ENCODE measurements at regions not wholly inside any gene's neighbourhood (a gene's known extent, or its start where the extent isn't known, plus 50 kb on each side); places are given as distances from the start of the nearest gene placed in this dataset.

DNA sequence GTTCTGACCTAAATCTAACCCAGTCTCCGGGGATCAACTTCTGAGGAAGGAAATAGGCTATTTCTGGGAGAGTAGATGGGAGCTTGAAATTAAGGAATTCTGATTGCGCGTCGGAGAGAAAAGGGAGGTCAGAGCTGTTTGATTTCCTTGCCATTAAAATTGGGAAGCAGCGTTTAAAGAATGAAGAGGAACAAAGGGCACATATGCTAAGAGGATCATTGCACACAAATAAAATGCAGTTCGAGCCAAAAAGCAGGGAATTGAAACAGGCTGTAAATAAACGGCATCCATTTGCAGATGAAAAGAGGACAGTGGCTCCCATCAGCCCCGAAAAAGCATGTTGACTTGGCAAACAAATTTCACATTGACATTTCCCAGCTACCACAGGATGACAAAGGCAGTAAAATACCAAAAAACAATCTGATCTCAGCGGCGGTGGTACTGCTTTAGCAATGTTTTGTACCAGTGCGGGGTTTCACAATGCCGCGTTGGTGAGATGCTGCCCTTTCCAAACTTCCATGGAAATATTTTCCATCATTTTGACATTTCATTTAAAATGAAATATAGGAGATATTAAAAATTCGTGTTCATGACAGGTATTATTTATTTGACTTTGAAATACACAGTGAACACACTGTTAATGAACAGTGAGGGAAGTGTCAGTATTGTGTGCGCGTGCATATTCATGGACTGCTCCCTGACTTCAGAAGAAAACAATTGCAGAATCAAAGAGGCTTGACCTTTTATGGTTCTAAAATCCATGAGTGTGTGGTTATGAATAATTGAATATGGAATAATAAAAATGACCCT lies 108.8 kb downstream of the SQOR start:
- H3K9me3 ChIP-seq (ENCODE audit: control insufficient read depth, low read length) = no peaks in the 10 kb centered on the region
- no peak overlapping the region for H3K27ac ChIP-seq (ENCODE audit: low read depth in 1 of 2, low read length in 2 of 2)
- no peaks in the 10 kb centered on the region for H3K27me3 ChIP-seq (ENCODE audit: control insufficient read depth in 1 of 2, insufficient read depth in 2 of 2, low read length in 1 of 2)
- intact Hi-C loops (cut with DNase I) = no loop called here
- DNase-seq = no peak
- no peak for ATAC-seq (ENCODE audit: low FRiP score)
- WGBS, 2 donors = 52 to 55% methylated on average over 16 of the region's 16 CpGs
- no peaks in the 10 kb centered on the region for H3K4me1 ChIP-seq (ENCODE audit: control insufficient read depth in 1 of 2, insufficient read depth in 2 of 2, low read length in 2 of 2)
- no peak overlapping the region for H3K4me3 ChIP-seq (ENCODE audit: low read length in 2 of 2)
- H3K36me3 ChIP-seq (ENCODE audit: control insufficient read depth in 1 of 2, insufficient read depth in 2 of 2, low read length in 1 of 2) = no peaks in the 10 kb centered on the region

GRCh38 chr15:45744236-45744589 lies 109.4 kb downstream of the SQOR start:
- no peak overlapping the region for H3K27ac ChIP-seq (ENCODE audit: low read depth in 1 of 2, low read length in 2 of 2)
- no peaks in the 10 kb centered on the region for H3K36me3 ChIP-seq (ENCODE audit: control insufficient read depth in 1 of 2, insufficient read depth in 2 of 2, low read length in 1 of 2)
- ATAC-seq (ENCODE audit: low FRiP score) = no peak
- H3K4me3 ChIP-seq (ENCODE audit: low read length in 2 of 2) = no peak overlapping the region
- H3K9me3 ChIP-seq (ENCODE audit: control insufficient read depth, low read length) = no peaks in the 10 kb centered on the region
- intact Hi-C loops (cut with DNase I) = no loop called here
- 83 to 85% methylated on average over 4 of the region's 4 CpGs for WGBS, 2 donors
- DNase-seq = no peak
- H3K27me3 ChIP-seq (ENCODE audit: control insufficient read depth in 1 of 2, insufficient read depth in 2 of 2, low read length in 1 of 2) = no peaks in the 10 kb centered on the region
- no peaks in the 10 kb centered on the region for H3K4me1 ChIP-seq (ENCODE audit: control insufficient read depth in 1 of 2, insufficient read depth in 2 of 2, low read length in 2 of 2)

DNA sequence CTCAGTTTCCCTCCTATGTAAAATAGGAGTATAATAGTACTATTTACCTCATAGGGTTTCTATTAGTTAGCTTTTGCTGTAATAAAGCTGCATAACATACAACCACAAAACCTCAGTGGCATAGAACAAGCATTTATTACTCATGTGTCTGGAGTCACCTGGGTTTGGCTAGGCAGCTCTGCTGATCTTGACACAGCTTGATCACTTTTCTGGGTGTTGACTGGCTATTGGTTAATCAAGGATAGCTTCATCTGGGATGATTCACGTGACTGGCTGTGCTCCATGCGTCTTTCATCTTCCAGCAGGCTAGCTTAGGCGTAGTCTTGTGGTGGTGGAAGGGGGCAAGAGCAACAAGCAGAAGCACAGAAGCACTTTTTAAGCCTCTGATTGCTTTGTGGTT lies 112.6 kb downstream of the SQOR start:
- H3K9me3 ChIP-seq (ENCODE audit: control insufficient read depth, low read length) = no peaks in the 10 kb centered on the region
- no peak overlapping the region for H3K4me3 ChIP-seq (ENCODE audit: low read length in 2 of 2)
- no peak overlapping the region for H3K27ac ChIP-seq (ENCODE audit: low read depth in 1 of 2, low read length in 2 of 2)
- 73 to 74% methylated on average over 3 of the region's 3 CpGs for whole genome bisulfite sequencing, 2 donors
- DNase-seq (no peak), ATAC-seq (ENCODE audit: low FRiP score) (no peak)
- H3K36me3 ChIP-seq (ENCODE audit: control insufficient read depth in 1 of 2, insufficient read depth in 2 of 2, low read length in 1 of 2) = no peaks in the 10 kb centered on the region
- no peaks in the 10 kb centered on the region for H3K27me3 ChIP-seq (ENCODE audit: control insufficient read depth in 1 of 2, insufficient read depth in 2 of 2, low read length in 1 of 2)
- intact Hi-C loops (cut with DNase I) = no loop called here
- H3K4me1 ChIP-seq (ENCODE audit: control insufficient read depth in 1 of 2, insufficient read depth in 2 of 2, low read length in 2 of 2) = no peaks in the 10 kb centered on the region

DNA sequence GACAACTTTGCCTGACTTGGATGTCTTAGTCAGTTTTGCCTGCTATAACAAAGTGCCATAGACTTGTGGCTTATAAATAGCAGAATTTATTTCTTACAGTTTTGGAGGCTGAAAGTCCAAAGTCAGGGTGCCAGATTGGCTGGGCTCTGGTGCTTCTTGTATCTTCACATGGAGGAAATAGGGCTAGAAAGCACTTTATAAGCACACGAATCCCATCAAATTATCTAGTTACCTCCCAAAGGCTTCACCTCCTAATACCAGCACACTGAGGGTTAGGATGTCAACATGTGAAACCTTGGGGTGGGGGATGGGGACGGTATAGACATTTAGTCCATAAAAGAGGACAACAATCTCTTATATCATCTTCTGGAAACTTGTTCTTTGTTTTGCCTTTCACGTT lies 116.8 kb downstream of the SQOR start:
- no peak for DNase-seq
- Histone ChIP-seq H3K27ac (ENCODE audit: low read depth in 1 of 2, low read length in 2 of 2) (no peak overlapping the region), H3K4me3 (ENCODE audit: low read length in 2 of 2) (no peak overlapping the region), H3K36me3 (ENCODE audit: control insufficient read depth in 1 of 2, insufficient read depth in 2 of 2, low read length in 1 of 2) (no peaks in the 10 kb centered on the region), H3K9me3 (ENCODE audit: control insufficient read depth, low read length) (no peaks in the 10 kb centered on the region), H3K4me1 (ENCODE audit: control insufficient read depth in 1 of 2, insufficient read depth in 2 of 2, low read length in 2 of 2) (no peaks in the 10 kb centered on the region), H3K27me3 (ENCODE audit: control insufficient read depth in 1 of 2, insufficient read depth in 2 of 2, low read length in 1 of 2) (no peaks in the 10 kb centered on the region)
- intact Hi-C loops (cut with DNase I) = no loop called here
- 61 to 64% methylated on average over 3 of the region's 3 CpGs for WGBS, 2 donors
- no peak for ATAC-seq (ENCODE audit: low FRiP score)

DNA sequence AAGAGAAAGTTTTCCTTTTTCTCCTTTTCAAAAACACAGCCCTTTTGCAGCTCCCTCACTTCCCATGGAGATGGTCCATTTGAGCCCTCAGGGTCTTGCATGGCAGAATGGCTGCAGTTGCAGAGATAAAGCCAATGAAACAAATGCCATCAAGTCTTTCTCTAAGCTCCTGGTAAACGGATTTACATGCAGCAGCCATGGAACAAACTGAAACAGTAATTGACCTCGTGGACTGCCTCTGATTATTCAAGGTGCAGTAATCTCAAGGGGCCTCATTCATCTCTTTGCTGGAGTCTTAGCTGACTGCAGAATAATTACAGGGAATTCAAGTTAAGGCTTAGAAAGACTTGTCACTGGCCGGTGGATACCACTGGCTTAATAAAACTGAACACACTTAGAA lies 125.1 kb downstream of the SQOR start:
- DNase-seq (no peak), ATAC-seq (ENCODE audit: low FRiP score) (no peak)
- peaks cover 2% of the 10 kb centered on the region for H3K9me3 ChIP-seq (ENCODE audit: control insufficient read depth, low read length)
- no peak overlapping the region for H3K4me3 ChIP-seq (ENCODE audit: low read length in 2 of 2)
- H3K27me3 ChIP-seq (ENCODE audit: control insufficient read depth in 1 of 2, insufficient read depth in 2 of 2, low read length in 1 of 2) = no peaks in the 10 kb centered on the region
- intact Hi-C loops (cut with DNase I) = no loop called here
- no peak overlapping the region for H3K27ac ChIP-seq (ENCODE audit: low read depth in 1 of 2, low read length in 2 of 2)
- H3K36me3 ChIP-seq (ENCODE audit: control insufficient read depth in 1 of 2, insufficient read depth in 2 of 2, low read length in 1 of 2) = peaks cover 0 to 2% of the 10 kb centered on the region in 2 donors
- 39 to 41% methylated on average over 3 of the region's 3 CpGs for WGBS, 2 donors
- H3K4me1 ChIP-seq (ENCODE audit: control insufficient read depth in 1 of 2, insufficient read depth in 2 of 2, low read length in 2 of 2) = no peaks in the 10 kb centered on the region

DNA sequence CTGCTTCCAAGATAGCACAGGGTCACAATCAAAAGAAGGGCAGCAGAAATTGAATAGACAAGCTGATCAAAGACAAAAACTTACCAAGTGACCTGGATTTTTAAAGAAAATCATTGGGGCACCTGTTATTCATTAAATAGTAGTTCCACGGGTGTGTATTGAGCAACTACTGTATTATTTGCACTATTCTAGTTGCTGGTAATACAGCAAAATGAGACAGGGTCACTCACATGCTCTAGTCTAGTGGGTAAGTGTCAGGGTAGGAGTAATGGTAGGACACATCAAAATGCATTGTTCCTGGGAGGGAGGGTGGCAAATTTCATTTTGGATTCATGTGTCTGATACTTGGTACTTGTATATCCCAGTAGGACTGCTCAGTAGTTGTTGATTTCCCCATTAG lies 127.9 kb downstream of the SQOR start:
- Histone ChIP-seq H3K36me3 (ENCODE audit: control insufficient read depth in 1 of 2, insufficient read depth in 2 of 2, low read length in 1 of 2) (peaks cover 0 to 2% of the 10 kb centered on the region in 2 donors), H3K9me3 (ENCODE audit: control insufficient read depth, low read length) (peaks cover 2% of the 10 kb centered on the region), H3K4me3 (ENCODE audit: low read length in 2 of 2) (no peak overlapping the region), H3K27ac (ENCODE audit: low read depth in 1 of 2, low read length in 2 of 2) (no peak overlapping the region), H3K27me3 (ENCODE audit: control insufficient read depth in 1 of 2, insufficient read depth in 2 of 2, low read length in 1 of 2) (peaks cover 0 to 1% of the 10 kb centered on the region in 2 donors), H3K4me1 (ENCODE audit: control insufficient read depth in 1 of 2, insufficient read depth in 2 of 2, low read length in 2 of 2) (no peaks in the 10 kb centered on the region)
- intact Hi-C loops (cut with DNase I) = no loop called here
- ATAC-seq (ENCODE audit: low FRiP score) (no peak), DNase-seq (no peak)
- WGBS, 2 donors = 76 to 81% methylated on average over 1 of the region's 1 CpG

DNA sequence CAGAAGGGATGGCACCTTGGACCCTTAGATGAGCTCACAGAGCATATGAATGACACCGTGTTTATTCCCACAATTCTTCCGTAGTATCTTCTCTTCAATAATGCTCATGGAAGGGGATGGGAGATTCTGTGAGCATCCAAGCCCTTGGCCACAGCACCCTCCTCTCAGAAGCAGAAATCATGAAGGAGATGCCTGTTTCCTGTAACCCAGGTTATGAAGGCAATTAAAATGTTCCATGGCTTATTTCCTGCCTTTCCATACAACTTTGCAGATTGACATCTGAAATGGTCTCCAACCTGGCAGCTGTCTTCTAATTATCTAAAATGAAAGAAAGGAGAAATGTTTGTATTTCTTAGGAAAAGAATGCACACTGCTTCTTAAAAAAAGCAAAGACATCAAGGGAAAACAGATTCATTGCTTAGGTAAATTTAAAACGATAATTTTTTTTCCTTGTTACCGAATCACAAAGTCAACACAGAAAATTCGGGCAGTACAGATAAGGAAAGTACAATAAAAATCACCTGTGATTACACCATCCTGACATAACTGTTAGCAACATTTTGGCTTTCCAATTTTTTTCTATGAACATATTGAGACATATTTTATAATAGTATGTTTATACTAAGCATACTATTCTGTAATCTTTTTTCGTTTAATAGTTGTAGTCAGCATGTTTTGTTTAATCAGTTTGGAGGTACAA lies 128.5 kb downstream of the SQOR start:
- Histone ChIP-seq H3K27ac (ENCODE audit: low read depth in 1 of 2, low read length in 2 of 2) (no peak overlapping the region), H3K27me3 (ENCODE audit: control insufficient read depth in 1 of 2, insufficient read depth in 2 of 2, low read length in 1 of 2) (peaks cover 0 to 1% of the 10 kb centered on the region in 2 donors), H3K36me3 (ENCODE audit: control insufficient read depth in 1 of 2, insufficient read depth in 2 of 2, low read length in 1 of 2) (peaks cover 0 to 2% of the 10 kb centered on the region in 2 donors), H3K4me1 (ENCODE audit: control insufficient read depth in 1 of 2, insufficient read depth in 2 of 2, low read length in 2 of 2) (no peaks in the 10 kb centered on the region), H3K9me3 (ENCODE audit: control insufficient read depth, low read length) (peaks cover 2% of the 10 kb centered on the region), H3K4me3 (ENCODE audit: low read length in 2 of 2) (no peak overlapping the region)
- WGBS, 2 donors = 72% methylated on average over 6 of the region's 6 CpGs
- intact Hi-C loops (cut with DNase I) = no loop called here
- no peak for DNase-seq
- no peak for ATAC-seq (ENCODE audit: low FRiP score)

DNA sequence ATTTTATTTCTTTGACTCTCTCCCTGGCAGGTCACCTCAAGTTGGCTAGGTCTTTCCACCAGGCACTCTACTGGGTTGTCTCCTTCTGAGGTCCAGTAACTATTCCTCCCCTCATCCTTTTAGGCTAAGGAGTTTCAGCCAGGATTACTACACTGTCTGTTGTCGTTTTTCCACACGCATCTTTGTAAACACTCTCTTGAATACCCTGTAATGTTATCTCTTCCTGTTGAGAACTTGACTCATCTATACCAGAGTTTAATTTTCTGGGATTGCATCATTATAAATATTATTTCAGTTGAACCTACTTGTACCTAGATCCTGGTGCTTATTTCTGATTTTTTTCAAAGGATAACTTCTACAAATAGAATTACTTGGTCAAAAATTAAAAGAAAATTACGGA lies 138.3 kb downstream of the SQOR start:
- no peak for ATAC-seq (ENCODE audit: low FRiP score)
- Histone ChIP-seq H3K4me3 (ENCODE audit: low read length in 2 of 2) (no peak overlapping the region), H3K4me1 (ENCODE audit: control insufficient read depth in 1 of 2, insufficient read depth in 2 of 2, low read length in 2 of 2) (no peaks in the 10 kb centered on the region), H3K27ac (ENCODE audit: low read depth in 1 of 2, low read length in 2 of 2) (no peak overlapping the region), H3K27me3 (ENCODE audit: control insufficient read depth in 1 of 2, insufficient read depth in 2 of 2, low read length in 1 of 2) (no peaks in the 10 kb centered on the region), H3K36me3 (ENCODE audit: control insufficient read depth in 1 of 2, insufficient read depth in 2 of 2, low read length in 1 of 2) (no peaks in the 10 kb centered on the region), H3K9me3 (ENCODE audit: control insufficient read depth, low read length) (no peaks in the 10 kb centered on the region)
- WGBS, 2 donors = 66 to 70% methylated on average over 3 of the region's 3 CpGs
- no peak for DNase-seq
- intact Hi-C loops (cut with DNase I) = no loop called here

GRCh38 chr15:45776772-45777171 lies 141.9 kb downstream of the SQOR start:
- Histone ChIP-seq H3K9me3 (ENCODE audit: control insufficient read depth, low read length) (peaks cover 1% of the 10 kb centered on the region), H3K27me3 (ENCODE audit: control insufficient read depth in 1 of 2, insufficient read depth in 2 of 2, low read length in 1 of 2) (peaks cover 0 to 2% of the 10 kb centered on the region in 2 donors), H3K4me1 (ENCODE audit: control insufficient read depth in 1 of 2, insufficient read depth in 2 of 2, low read length in 2 of 2) (no peaks in the 10 kb centered on the region), H3K4me3 (ENCODE audit: low read length in 2 of 2) (no peak overlapping the region), H3K36me3 (ENCODE audit: control insufficient read depth in 1 of 2, insufficient read depth in 2 of 2, low read length in 1 of 2) (no peaks in the 10 kb centered on the region), H3K27ac (ENCODE audit: low read depth in 1 of 2, low read length in 2 of 2) (no peak overlapping the region)
- ATAC-seq (ENCODE audit: low FRiP score) (no peak), DNase-seq (no peak)
- intact Hi-C loops (cut with DNase I) = no loop called here
- WGBS, 2 donors = 50 to 56% methylated on average over 4 of the region's 4 CpGs

Measured in aorta (tissue), 5 donors.